Activated T-helper 2 cell treated with anti-CD3 and anti-CD28 coated beads, Interferon-gamma antibody, Interleukin-2, Interleukin-4, amounts not matched to agents 10 μg/mL and 5 μg/mL and 100 μg/mL, durations not matched to agents 14 hours and 24 hours and 36 hours (primary cell): ENCODE measurements at regions not wholly inside any gene's neighbourhood (a gene's known extent, or its start where the extent isn't known, plus 50 kb on each side); places are given as distances from the start of the nearest gene placed in this dataset.
"Not testable (repeated sequence)": the region's sequence is repeated elsewhere in the genome, so short reads cannot be mapped to it uniquely, and the experiment has no call there.

Experiments
- DNase-seq: peaks from one replicate; pipeline ENCODE4 v3.0.0; 2021; ENCODE audit warnings: low spot score
- H3K27ac Mint-ChIP-seq: one replicate; pipeline ENCODE4 v1.8.0; 2021; ENCODE audit warnings: mixed read lengths
- H3K27me3 Mint-ChIP-seq: one replicate; pipeline ENCODE4 v1.8.0; 2021; ENCODE audit warnings: low read depth, mixed read lengths
- H3K36me3 Mint-ChIP-seq: one replicate; pipeline ENCODE4 v1.8.0; 2021; ENCODE audit warnings: low read depth, mixed read lengths
- H3K4me1 Mint-ChIP-seq: one replicate; pipeline ENCODE4 v1.8.0; 2021; ENCODE audit warnings: low read depth, mixed read lengths
- H3K4me3 Mint-ChIP-seq: one replicate; pipeline ENCODE4 v1.8.0; 2021; ENCODE audit warnings: low read depth, mild to moderate bottlenecking, moderate library complexity, mixed read lengths
- H3K9me3 Mint-ChIP-seq: one replicate; pipeline ENCODE4 v1.8.0; 2021; ENCODE audit warnings: mixed read lengths
- intact Hi-C: fragments of 100-400 bp; cut with micrococcal nuclease; formaldehyde crosslinking; loops from one replicate; pipeline ENCODE4 v1.15.1; 2023

DNA sequence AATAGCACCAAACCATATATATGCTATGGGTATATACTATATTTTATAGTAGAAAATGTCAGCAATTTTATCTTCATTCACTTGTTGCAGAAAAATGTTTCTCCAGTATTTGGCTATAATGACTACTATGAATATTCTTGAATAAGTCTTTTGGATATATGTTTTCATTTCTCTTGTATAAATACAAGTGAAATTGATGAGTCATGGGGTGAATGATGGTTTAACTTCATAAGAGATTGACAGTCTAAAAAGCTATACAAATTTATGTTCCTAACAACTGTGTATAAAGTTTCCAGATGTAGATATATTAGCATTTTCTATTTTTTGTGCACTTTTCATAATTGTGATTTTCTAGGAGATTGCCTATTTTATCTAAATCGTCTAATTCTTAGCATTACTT, 714.8 kb downstream of the TRHDE start:
- no peak overlapping the region for H3K4me3 Mint-ChIP-seq
- H3K9me3 Mint-ChIP-seq: peaks cover 21% of the 10 kb centered on the region
- H3K4me1 Mint-ChIP-seq: no peaks in the 10 kb centered on the region
- no peak for DNase-seq
- no peak overlapping the region for H3K27ac Mint-ChIP-seq
- no peaks in the 10 kb centered on the region for H3K36me3 Mint-ChIP-seq
- H3K27me3 Mint-ChIP-seq: no peaks in the 10 kb centered on the region
- intact Hi-C loops: no loop called here

DNA sequence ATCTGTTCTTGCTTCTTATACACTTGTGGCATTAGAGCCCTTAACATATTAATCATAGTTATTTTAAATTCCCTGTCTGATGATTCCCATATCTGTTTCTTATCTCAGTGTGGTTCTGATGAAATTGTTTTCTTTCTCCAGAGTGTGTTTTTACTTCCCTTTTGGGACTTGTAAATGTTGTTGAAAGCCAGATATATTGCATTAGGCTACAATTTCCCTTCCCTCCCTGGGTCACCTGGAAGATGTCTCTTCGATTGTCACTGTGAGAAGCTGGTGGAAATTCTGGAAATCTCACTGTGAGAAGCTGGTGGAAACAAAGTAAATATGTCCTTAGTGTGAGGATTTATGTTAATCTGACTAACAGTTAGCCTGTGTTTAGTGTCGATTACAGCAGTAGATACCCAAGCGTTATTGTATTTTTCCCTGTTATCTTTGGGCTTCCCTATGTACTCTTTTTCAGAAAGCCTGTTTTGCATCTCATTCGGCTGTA, 717.3 kb downstream of the TRHDE start:
- no peak overlapping the region for H3K4me3 Mint-ChIP-seq
- H3K27ac Mint-ChIP-seq: no peak overlapping the region
- intact Hi-C loops: no loop called here
- no peaks in the 10 kb centered on the region for H3K27me3 Mint-ChIP-seq
- H3K9me3 Mint-ChIP-seq: peaks cover 19% of the 10 kb centered on the region
- DNase-seq: no peak
- no peaks in the 10 kb centered on the region for H3K4me1 Mint-ChIP-seq
- H3K36me3 Mint-ChIP-seq: no peaks in the 10 kb centered on the region

DNA sequence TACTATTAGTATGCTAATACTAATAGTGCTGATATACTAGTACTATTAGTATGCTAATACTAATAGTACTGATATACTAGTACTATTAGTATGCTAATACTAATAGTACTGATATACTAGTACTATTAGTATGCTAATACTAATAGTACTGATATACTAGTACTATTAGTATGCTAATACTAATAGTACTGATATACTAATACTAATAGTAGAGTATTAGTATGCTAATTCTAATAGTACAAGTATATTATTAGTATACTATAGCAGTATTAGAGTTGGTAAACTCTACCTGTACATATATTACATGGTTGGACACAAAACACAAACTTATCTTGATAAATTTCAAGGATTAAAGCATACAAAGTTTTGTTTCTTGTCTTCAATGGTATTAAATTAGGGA, 722.9 kb downstream of the TRHDE start:
- H3K4me3 Mint-ChIP-seq, H3K27ac Mint-ChIP-seq, H3K36me3 Mint-ChIP-seq, H3K4me1 Mint-ChIP-seq, intact Hi-C loops, H3K9me3 Mint-ChIP-seq, H3K27me3 Mint-ChIP-seq, DNase-seq: not testable (repeated sequence)

DNA sequence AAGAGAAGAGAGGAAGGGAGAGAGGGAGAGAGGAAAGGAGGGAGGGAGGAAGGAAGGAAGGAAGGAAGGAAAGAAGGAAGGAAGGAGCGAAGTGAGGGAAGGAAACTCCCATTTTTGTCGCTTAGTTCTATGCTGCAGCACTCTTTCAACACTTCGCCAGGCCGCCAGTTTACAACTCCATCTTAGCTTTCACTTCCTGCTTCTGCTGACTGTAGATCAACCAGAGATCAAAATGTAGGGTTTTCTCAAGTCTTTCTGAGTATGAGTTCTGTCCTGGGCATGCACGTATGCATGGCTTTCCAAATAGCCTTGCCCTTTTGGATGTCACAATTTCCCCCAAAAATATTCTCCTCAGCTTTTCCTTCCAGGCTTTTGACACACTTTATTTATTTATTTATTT, 723.4 kb downstream of the TRHDE start:
- intact Hi-C loops: no loop called here
- H3K9me3 Mint-ChIP-seq: peaks cover 6% of the 10 kb centered on the region
- H3K27ac Mint-ChIP-seq: no peak overlapping the region
- H3K4me3 Mint-ChIP-seq: no peak overlapping the region
- no peaks in the 10 kb centered on the region for H3K36me3 Mint-ChIP-seq
- H3K4me1 Mint-ChIP-seq: no peaks in the 10 kb centered on the region
- H3K27me3 Mint-ChIP-seq: no peaks in the 10 kb centered on the region
- no peak for DNase-seq

DNA sequence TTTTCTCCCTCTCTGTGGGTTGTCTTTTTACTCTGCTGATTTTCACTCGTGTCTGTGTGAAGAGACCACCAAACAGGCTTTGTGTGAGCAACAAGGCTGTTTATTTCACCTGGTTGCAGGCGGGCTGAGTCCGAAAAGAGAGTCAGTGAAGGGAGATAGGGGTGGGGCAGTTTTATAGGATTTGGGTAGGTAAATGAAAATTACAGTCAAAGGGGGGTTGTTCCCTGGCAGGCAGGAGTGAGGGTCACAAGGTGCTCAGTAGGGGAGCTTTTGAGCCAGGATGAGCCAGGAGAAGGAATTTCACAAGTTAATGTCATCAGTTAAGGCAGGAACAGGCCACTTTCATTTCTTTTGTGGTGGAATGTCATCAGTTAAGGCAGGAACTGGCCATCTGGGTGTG, 729.6 kb downstream of the TRHDE start:
- H3K4me1 Mint-ChIP-seq, intact Hi-C loops, H3K27ac Mint-ChIP-seq, H3K27me3 Mint-ChIP-seq, DNase-seq, H3K4me3 Mint-ChIP-seq, H3K36me3 Mint-ChIP-seq, H3K9me3 Mint-ChIP-seq: not testable (repeated sequence)

DNA sequence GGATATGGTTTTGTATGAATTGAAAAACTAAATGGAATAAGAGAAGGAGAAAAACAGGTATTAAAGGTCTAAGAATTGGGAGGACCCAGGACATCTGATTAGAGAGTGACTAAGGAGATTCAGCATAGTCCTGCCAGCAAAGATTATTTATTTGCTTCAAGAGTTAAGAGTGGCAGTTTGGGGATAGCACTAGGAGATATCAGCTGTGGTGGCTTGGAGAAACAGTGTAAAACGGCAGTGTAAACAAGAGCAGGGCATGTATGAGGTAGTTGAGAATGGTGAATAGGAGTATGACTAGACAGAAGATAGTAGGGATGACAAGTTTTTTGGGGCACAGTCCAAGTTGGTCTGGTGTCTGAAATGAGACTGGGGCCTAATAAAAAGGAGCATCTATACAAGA, 730.3 kb downstream of the TRHDE start:
- DNase-seq, H3K9me3 Mint-ChIP-seq, H3K4me1 Mint-ChIP-seq, H3K27ac Mint-ChIP-seq, intact Hi-C loops, H3K4me3 Mint-ChIP-seq, H3K36me3 Mint-ChIP-seq, H3K27me3 Mint-ChIP-seq: not testable (repeated sequence)

DNA sequence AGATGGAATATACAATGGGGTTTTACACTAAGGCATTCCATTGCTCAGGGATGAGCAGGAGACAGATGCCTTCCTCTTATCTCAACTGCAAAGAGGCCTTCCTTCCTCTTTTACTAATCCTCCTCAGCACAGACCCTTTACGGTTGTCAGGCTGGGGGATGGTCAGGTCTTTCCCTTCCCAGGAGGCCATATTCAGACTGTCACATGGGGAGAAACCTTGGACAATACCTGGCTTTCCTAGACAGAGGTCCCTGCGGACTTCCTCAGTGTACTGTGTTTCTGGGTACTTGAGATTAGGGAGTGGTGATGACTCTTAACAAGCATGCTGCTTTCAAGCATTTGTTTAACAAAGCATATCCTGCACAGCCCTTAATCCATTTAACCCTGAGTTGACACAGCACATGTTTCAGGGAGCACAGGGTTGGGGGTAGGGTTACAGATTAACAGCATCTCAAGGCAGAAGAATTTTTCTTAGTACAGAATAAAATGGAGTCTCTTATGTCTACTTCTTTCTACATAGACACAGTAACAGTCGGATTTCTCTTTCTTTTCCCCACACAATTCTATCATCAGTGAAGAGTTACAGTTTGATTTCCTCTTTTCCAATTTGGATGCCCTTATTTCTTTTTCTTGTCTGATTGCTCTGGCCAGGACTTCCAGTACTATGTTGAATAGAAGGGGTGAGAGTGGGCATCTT, 737.1 kb downstream of the TRHDE start:
- H3K36me3 Mint-ChIP-seq, H3K4me3 Mint-ChIP-seq, intact Hi-C loops, H3K27ac Mint-ChIP-seq, DNase-seq, H3K27me3 Mint-ChIP-seq, H3K4me1 Mint-ChIP-seq: not testable (repeated sequence)
- H3K9me3 Mint-ChIP-seq: peaks cover 21% of the 10 kb centered on the region

DNA sequence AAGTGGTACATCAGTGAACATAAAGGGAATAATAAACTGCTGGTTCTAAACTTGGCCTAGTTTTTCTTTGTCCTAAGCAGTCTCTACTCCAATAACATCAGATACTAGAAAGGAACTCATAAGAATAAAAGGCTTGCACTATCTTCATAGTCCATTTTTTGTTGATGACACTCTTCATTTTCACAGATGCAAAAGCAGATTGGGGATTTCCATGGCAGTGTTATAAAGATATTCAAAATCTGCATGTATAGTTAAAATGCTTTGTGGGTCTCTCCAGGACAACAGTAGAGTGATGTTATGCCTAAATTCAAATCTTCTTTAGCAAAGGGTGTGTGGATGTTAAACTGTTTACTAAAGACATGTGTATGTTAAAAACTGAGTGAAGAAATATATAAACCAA, 745.8 kb downstream of the TRHDE start:
- DNase-seq: no peak
- peaks cover 29% of the 10 kb centered on the region for H3K9me3 Mint-ChIP-seq

DNA sequence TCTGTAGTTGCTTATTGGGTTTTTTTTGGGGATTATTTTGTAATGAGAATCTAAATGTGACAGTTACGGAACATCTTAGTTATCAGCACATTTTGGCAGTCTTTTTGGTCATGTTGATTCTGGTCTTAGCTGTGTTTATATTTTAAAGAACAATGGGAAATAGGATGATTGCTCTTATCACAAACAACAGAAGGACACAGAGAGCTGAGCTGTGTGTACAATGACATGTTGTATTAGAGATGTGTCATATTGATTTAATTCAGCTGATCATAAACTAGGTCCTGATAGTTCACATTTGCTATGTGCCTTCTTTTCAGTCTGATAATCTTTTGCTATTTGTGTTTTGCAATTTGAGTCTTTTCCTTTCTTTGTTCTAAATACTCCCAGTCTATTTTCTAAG, 781.7 kb downstream of the TRHDE start:
- Mint-ChIP-seq H3K27ac (no peak overlapping the region), H3K36me3 (no peaks in the 10 kb centered on the region), H3K4me1 (no peaks in the 10 kb centered on the region), H3K4me3 (no peak overlapping the region), H3K27me3 (no peaks in the 10 kb centered on the region), H3K9me3 (peaks cover 27% of the 10 kb centered on the region)
- intact Hi-C loops: no loop called here
- DNase-seq: no peak

More for the DNA sequence above, 745.8 kb downstream of the TRHDE start:
- H3K27ac Mint-ChIP-seq: no peak overlapping the region
- no peaks in the 10 kb centered on the region for H3K4me1 Mint-ChIP-seq
- H3K4me3 Mint-ChIP-seq: no peak overlapping the region
- intact Hi-C loops: no loop called here
- H3K27me3 Mint-ChIP-seq: no peaks in the 10 kb centered on the region
- H3K36me3 Mint-ChIP-seq: no peaks in the 10 kb centered on the region

DNA sequence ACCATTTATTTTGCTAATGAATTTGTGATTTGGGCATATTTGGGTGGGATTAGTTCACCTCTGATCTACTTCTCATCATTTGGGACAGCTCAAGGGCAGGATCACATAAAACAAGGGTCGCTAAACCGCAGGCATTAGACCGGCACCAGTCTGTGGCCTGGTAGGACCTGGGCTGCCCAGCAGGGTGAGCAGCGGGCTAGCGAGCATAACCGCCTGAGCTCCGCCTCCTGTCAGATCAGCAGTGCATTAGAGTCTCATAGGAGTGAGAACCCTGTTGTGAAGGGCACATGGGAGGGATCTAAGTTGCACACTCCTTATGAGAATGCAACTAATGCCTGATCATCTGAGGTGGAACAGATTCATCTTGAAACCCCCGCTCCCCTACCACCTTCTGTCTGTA, 785.3 kb downstream of the TRHDE start:
- Mint-ChIP-seq H3K27ac (no peak overlapping the region), H3K27me3 (no peaks in the 10 kb centered on the region), H3K4me3 (no peak overlapping the region), H3K9me3 (peaks cover 22% of the 10 kb centered on the region), H3K4me1 (no peaks in the 10 kb centered on the region), H3K36me3 (no peaks in the 10 kb centered on the region)
- intact Hi-C loops: no loop called here
- no peak for DNase-seq

DNA sequence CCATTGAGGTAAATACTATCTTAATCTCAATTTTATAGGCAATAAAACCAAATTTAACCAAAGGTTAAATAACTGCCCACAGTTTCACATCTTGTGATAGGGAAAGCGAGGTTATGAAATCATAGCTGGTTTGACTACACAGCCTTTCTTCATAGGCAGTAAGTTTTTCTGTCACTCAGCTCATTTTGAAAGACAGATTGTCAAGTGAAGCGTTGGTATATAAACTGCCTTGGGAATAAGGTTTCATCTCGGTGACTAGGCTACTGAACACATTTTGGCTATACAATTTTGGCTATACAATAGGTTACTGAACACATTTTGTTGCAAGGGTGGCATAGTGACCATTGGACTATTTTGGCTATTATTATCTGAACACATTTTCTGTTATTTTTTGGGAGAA, 793.7 kb downstream of the TRHDE start:
- intact Hi-C loops: no loop called here
- H3K4me3 Mint-ChIP-seq: no peak overlapping the region
- no peaks in the 10 kb centered on the region for H3K27me3 Mint-ChIP-seq
- no peaks in the 10 kb centered on the region for H3K4me1 Mint-ChIP-seq
- H3K27ac Mint-ChIP-seq: no peak overlapping the region
- H3K36me3 Mint-ChIP-seq: no peaks in the 10 kb centered on the region
- DNase-seq: no peak
- H3K9me3 Mint-ChIP-seq: no peaks in the 10 kb centered on the region

DNA sequence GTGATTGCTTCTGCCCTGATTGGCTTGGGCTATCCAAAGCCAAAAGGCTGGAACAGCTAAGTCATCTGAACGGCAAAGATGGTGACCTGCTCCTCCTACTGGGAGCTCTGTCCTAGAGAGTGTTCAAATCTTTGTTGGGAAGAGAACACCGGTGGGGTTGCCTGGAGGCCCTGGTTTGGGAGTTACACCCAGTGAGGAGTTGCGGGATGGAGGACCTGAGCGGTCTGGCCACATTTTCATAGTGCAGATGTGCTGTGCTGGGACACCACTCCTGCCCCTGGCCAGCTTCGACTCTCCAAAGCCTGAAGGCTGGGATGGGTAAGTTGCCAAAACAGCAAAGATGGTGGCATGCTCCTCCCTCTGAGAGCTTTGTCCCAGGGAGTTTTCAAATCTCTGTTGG, 795.4 kb downstream of the TRHDE start:
- Mint-ChIP-seq H3K27ac (no peak overlapping the region), H3K36me3 (no peaks in the 10 kb centered on the region), H3K4me3 (no peak overlapping the region), H3K4me1 (no peaks in the 10 kb centered on the region), H3K27me3 (no peaks in the 10 kb centered on the region), H3K9me3 (peaks cover 6% of the 10 kb centered on the region)
- DNase-seq: no peak
- intact Hi-C loops: no loop called here

DNA sequence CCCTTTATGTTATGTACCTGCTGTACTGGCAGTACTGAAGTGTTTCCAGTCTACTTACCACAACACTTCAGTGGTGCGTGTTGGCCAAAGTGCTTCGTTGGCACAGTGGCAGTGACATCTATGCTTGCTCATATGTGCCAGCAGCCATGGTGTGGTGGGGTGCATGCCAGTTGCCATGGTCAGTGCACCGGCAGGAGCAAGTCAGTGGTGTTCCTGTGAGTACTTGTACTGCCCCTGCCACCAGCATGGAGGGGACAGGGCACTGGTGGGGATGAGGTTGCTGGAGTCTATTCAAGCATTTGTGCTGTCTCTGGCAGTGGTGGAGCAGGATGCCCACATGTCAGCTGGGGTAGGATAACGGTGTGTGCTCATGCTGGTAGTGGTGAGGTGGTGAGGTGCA, 800.0 kb downstream of the TRHDE start:
- Mint-ChIP-seq H3K36me3 (no peaks in the 10 kb centered on the region), H3K4me1 (no peaks in the 10 kb centered on the region), H3K27me3 (no peaks in the 10 kb centered on the region), H3K27ac (no peak overlapping the region), H3K4me3 (no peak overlapping the region), H3K9me3 (peaks cover 31% of the 10 kb centered on the region)
- intact Hi-C loops: no loop called here
- DNase-seq: no peak

DNA sequence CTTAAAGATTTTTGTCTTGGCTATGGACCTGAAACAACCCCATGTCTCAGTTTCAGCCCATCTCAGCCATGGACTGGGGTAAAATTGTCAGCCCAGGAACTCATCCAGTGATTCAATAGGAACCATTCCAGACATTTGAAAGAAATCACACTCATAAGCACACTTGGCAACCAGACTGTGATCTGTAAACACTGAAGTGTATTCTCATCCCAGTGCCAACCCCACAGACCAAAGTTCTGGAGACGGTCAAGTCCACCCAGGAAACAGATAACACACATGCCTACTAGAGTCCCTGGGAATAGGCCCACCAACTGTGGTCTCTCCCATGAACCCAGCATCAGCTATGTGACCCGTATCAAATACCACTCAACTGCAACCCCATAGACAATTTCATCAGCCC, 804.6 kb downstream of the TRHDE start:
- no peaks in the 10 kb centered on the region for H3K4me1 Mint-ChIP-seq
- no peaks in the 10 kb centered on the region for H3K27me3 Mint-ChIP-seq
- peaks cover 32% of the 10 kb centered on the region for H3K9me3 Mint-ChIP-seq
- intact Hi-C loops: no loop called here
- H3K36me3 Mint-ChIP-seq: no peaks in the 10 kb centered on the region
- no peak overlapping the region for H3K4me3 Mint-ChIP-seq
- H3K27ac Mint-ChIP-seq: no peak overlapping the region
- no peak for DNase-seq
